IMR-90 (cell line): ENCODE measurements at regions not wholly inside any gene's neighbourhood (a gene's known extent, or its start where the extent isn't known, plus 50 kb on each side); places are given as distances from the start of the nearest gene placed in this dataset.

Source experiments
- CHD1 ChIP-seq: IDR thresholded peaks from 2 replicates; pipeline ENCODE4 v1.6.1; 2012; ENCODE audit warnings: low read depth, low read length, improper control_type of control experiment
- NFE2L2 ChIP-seq: fragments of 150-350 bp; IDR thresholded peaks from 2 replicates; pipeline ENCODE4 v1.6.1; 2016; ENCODE audit warnings: low read depth, mild to moderate bottlenecking, low read length
- POLR2A ChIP-seq: IDR thresholded peaks from 2 replicates; pipeline ENCODE4 v1.6.1; 2012; ENCODE audit warnings: mild to moderate bottlenecking, low read depth, low read length
- RFX5 ChIP-seq: IDR thresholded peaks from 2 replicates; pipeline ENCODE4 v1.8.0; 2012; ENCODE audit warnings: low read depth, mild to moderate bottlenecking, low read length, moderate library complexity
- SMC3 ChIP-seq: fragments of 150-350 bp; IDR thresholded peaks from 2 replicates; pipeline ENCODE4 v1.6.1; 2016; ENCODE audit warnings: low read depth, mild to moderate bottlenecking, antibody characterized with exemption, low read length, moderate library complexity
- TF ChIP-seq, protein P1 (sequence below): conservative IDR thresholded peaks from 2 replicates; pipeline ENCODE4 v1.5.1; 2012; ENCODE audit warnings: mild to moderate bottlenecking, low read depth, low read length, improper control_type of control experiment

DNA sequence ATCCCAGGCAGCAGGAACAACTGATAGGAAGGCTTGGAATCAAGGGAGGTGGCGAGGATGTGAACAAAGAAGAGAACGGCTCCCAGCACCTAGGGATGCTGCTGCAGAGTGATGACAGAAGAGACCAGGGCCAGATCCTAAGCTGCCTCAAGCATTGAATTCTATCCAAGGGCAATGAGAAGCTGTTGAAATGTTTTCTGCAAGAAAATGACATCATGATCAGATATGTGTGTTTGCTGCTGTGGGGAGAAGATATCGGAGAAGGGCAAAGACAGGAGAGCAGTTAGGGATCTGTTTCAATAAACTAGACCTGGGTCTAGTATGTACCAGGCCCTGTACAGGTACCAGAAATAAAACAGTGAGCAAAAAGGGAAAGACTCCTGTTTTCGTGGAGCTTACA lies 194.7 kb upstream of the RAB4A start:
- TF ChIP-seq, protein P1, sequence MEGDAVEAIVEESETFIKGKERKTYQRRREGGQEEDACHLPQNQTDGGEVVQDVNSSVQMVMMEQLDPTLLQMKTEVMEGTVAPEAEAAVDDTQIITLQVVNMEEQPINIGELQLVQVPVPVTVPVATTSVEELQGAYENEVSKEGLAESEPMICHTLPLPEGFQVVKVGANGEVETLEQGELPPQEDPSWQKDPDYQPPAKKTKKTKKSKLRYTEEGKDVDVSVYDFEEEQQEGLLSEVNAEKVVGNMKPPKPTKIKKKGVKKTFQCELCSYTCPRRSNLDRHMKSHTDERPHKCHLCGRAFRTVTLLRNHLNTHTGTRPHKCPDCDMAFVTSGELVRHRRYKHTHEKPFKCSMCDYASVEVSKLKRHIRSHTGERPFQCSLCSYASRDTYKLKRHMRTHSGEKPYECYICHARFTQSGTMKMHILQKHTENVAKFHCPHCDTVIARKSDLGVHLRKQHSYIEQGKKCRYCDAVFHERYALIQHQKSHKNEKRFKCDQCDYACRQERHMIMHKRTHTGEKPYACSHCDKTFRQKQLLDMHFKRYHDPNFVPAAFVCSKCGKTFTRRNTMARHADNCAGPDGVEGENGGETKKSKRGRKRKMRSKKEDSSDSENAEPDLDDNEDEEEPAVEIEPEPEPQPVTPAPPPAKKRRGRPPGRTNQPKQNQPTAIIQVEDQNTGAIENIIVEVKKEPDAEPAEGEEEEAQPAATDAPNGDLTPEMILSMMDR, result no peak
- no peak for TF ChIP-seq POLR2A
- TF ChIP-seq RFX5, result no peak
- TF ChIP-seq SMC3, result no peak
- TF ChIP-seq CHD1, result no peak
- TF ChIP-seq NFE2L2, result no peak
